NB4 (cell line): ENCODE measurements at regions not wholly inside any gene's neighbourhood (a gene's known extent, or its start where the extent isn't known, plus 50 kb on each side); places are given as distances from the start of the nearest gene placed in this dataset.
A peak's percentile ranks its signal among the peaks of the same experiment; 100 is the strongest.
"Not testable (repeated sequence)": the region's sequence is repeated elsewhere in the genome, so short reads cannot be mapped to it uniquely, and the experiment has no call there.

Experiments used
- DNase-seq: peaks from one replicate; pipeline ENCODE4 v3.0.0; 2010; ENCODE audit warnings: low read depth
- H3K4me3 ChIP-seq: one replicate; pipeline ENCODE4 v1.5.1; 2011; ENCODE audit warnings: mild to moderate bottlenecking, low read depth, low read length, moderate library complexity
- CTCF ChIP-seq: IDR thresholded peaks from one replicate; pipeline ENCODE4 v1.5.1; 2012; ENCODE audit warnings: low read depth, low read length
- MAX ChIP-seq: IDR thresholded peaks from 2 replicates; pipeline ENCODE4 v1.6.1; 2011; ENCODE audit warnings: low read depth, low read length
- MYC ChIP-seq: IDR thresholded peaks from 2 replicates; pipeline ENCODE4 v1.6.1; 2011; ENCODE audit warnings: low read depth, low read length
- POLR2A ChIP-seq: IDR thresholded peaks from 2 replicates; pipeline ENCODE4 v1.6.1; 2011; ENCODE audit warnings: mild to moderate bottlenecking; ENCODE audit not compliant: insufficient read length; ENCODE audit errors: extremely low read depth

- H3K4me3 ChIP-seq: no peak overlapping the region
- TF ChIP-seq MYC: no peak
- no peak for TF ChIP-seq MAX
- no peak for TF ChIP-seq POLR2A
- no peak for TF ChIP-seq CTCF
- no peak for DNase-seq
These were observed 61.7 kb upstream of the ATF7IP2 start for GRCh38 chr16:10324210-10324609.

GRCh38 chr16:10325783-10326543 is 59.9 kb upstream of the ATF7IP2 start:
- no peak overlapping the region for H3K4me3 ChIP-seq
- TF ChIP-seq POLR2A (no peak), CTCF (no peak), MAX (no peak), MYC (no peak)
- DNase-seq: peak; percentile 31

- TF ChIP-seq MAX (no peak), POLR2A (no peak), CTCF (no peak), MYC (no peak)
- H3K4me3 ChIP-seq: no peak overlapping the region
- DNase-seq: no peak
These were observed 59.2 kb upstream of the ATF7IP2 start for GRCh38 chr16:10326647-10327046.

GRCh38 chr16:10328291-10328690 is 57.6 kb upstream of the ATF7IP2 start:
- peak; percentile 80 for DNase-seq

GRCh38 chr16:10332241-10332640 is 53.6 kb upstream of the ATF7IP2 start:
- H3K4me3 ChIP-seq: no peak overlapping the region
- no peak for DNase-seq
- TF ChIP-seq MAX (no peak), MYC (no peak), CTCF (no peak), POLR2A (no peak)

More at GRCh38 chr16:10328291-10328690, 57.6 kb upstream of the ATF7IP2 start:
- not testable (repeated sequence) for H3K4me3 ChIP-seq

- no peak for TF ChIP-seq POLR2A
- TF ChIP-seq MYC: no peak
- no peak for TF ChIP-seq CTCF
- no peak for TF ChIP-seq MAX
- no peak overlapping the region for H3K4me3 ChIP-seq
- DNase-seq: no peak
These were observed 53.1 kb upstream of the ATF7IP2 start for GRCh38 chr16:10332775-10333174.
